Rectal smooth muscle tissue (tissue), 1 donor: ENCODE measurements at regions not wholly inside any gene's neighbourhood (a gene's known extent, or its start where the extent isn't known, plus 50 kb on each side); places are given as distances from the start of the nearest gene placed in this dataset.

Source experiments
- H3K27ac ChIP-seq: one replicate; pipeline ENCODE4 v1.7.0; 2013; ENCODE audit warnings: low read depth, low read length, inconsistent platforms
- H3K27me3 ChIP-seq: one replicate; pipeline ENCODE4 v1.7.0; 2013; ENCODE audit warnings: low read length; ENCODE audit not compliant: control insufficient read depth, insufficient read depth
- H3K36me3 ChIP-seq: one replicate; pipeline ENCODE4 v1.7.0; 2013; ENCODE audit warnings: low read length; ENCODE audit not compliant: control insufficient read depth, insufficient read depth
- H3K4me1 ChIP-seq: one replicate; pipeline ENCODE4 v1.7.0; 2013; ENCODE audit warnings: low read length; ENCODE audit not compliant: control insufficient read depth, insufficient read depth
- H3K4me3 ChIP-seq: one replicate; pipeline ENCODE4 v1.7.0; 2013; ENCODE audit warnings: low read length
- H3K9ac ChIP-seq: one replicate; pipeline ENCODE4 v1.7.0; 2013; ENCODE audit warnings: low read length

DNA sequence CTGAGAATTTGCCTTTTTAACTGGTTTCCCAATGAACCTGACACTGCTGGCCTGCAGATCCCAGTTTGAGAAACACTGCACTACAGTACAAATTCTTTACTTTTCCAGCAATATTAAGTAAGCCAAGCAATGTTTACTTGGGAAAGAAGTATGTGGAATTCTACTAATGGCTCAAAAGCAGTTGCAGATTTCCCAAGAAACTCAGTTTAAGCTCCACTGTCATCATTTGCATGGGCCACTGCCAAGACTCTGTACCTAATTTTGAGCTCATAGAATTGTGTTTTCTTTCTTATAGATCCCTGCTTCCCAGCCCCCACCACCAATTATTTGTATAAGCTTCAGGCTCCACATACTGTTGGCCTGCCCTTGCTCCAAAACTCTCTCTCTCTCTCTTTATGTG is 676.1 kb downstream of the RNF144A start:
- Histone ChIP-seq H3K9ac (no peak overlapping the region), H3K36me3 (no peaks in the 10 kb centered on the region), H3K4me1 (no peaks in the 10 kb centered on the region), H3K27me3 (no peaks in the 10 kb centered on the region), H3K27ac (no peak overlapping the region), H3K4me3 (no peak overlapping the region)

DNA sequence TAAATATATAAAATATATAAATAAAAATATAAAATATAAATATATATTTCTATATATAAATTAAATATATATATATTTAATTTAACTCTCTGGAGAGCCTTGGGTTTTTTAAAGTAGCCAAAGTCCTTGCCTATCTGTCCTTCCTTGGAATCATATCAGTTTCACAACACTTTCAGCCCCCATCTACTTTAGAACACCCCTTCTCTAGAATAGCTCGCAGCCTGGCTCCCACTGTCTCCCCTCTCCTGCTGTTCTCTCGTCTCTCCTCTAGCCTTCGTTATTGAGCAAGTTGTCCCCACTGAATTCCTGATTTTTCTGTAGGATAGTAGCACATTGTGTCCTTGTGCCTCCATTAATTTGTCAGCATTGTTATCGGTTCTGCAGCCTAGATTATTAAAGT is 677.0 kb downstream of the RNF144A start:
- Histone ChIP-seq H3K27me3 (no peaks in the 10 kb centered on the region), H3K4me3 (no peak overlapping the region), H3K27ac (no peak overlapping the region), H3K9ac (no peak overlapping the region), H3K36me3 (no peaks in the 10 kb centered on the region), H3K4me1 (no peaks in the 10 kb centered on the region)

DNA sequence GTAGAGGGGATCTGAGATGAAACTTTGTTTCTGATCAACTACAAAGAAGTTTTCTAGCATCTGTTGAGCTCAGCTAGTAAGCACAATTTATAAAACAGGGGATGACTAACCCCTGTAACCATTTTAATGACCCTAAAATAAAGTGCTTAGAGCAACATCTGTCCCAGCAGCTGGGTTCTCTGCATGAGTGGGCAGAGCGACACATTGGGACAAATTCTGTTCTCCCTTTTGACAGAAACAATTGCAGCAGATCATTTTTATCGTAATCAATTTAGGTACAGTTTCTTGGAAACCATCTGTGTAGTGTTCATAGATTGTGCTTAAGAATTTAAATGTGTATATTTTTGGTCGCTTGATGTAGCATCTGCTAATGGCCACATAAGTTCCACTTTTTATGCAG is 678.0 kb downstream of the RNF144A start:
- Histone ChIP-seq H3K4me1 (no peaks in the 10 kb centered on the region), H3K27me3 (no peaks in the 10 kb centered on the region), H3K9ac (no peak overlapping the region), H3K4me3 (no peak overlapping the region), H3K36me3 (no peaks in the 10 kb centered on the region), H3K27ac (no peak overlapping the region)

DNA sequence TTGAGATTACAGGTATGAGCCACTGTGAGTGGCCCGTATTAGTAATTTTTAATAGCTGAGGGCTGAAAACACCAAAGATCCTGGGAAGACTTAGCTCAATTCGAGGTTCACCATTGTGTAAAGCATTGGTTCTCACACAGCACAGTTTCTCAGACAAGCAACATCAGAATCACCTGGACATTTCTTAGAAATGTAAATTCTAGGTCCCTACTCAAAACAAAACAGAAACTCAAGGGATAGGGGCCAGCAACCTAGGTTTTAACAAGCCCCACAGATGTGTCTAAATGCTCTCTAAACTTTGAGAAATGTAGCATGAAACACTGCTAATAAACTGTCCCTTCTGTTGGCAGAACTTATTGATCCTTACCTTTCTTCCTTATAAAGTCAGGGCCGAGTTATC is 681.2 kb downstream of the RNF144A start:
- no peaks in the 10 kb centered on the region for H3K36me3 ChIP-seq
- no peaks in the 10 kb centered on the region for H3K4me1 ChIP-seq
- no peaks in the 10 kb centered on the region for H3K27me3 ChIP-seq
- no peak overlapping the region for H3K9ac ChIP-seq
- no peak overlapping the region for H3K4me3 ChIP-seq
- H3K27ac ChIP-seq: no peak overlapping the region

DNA sequence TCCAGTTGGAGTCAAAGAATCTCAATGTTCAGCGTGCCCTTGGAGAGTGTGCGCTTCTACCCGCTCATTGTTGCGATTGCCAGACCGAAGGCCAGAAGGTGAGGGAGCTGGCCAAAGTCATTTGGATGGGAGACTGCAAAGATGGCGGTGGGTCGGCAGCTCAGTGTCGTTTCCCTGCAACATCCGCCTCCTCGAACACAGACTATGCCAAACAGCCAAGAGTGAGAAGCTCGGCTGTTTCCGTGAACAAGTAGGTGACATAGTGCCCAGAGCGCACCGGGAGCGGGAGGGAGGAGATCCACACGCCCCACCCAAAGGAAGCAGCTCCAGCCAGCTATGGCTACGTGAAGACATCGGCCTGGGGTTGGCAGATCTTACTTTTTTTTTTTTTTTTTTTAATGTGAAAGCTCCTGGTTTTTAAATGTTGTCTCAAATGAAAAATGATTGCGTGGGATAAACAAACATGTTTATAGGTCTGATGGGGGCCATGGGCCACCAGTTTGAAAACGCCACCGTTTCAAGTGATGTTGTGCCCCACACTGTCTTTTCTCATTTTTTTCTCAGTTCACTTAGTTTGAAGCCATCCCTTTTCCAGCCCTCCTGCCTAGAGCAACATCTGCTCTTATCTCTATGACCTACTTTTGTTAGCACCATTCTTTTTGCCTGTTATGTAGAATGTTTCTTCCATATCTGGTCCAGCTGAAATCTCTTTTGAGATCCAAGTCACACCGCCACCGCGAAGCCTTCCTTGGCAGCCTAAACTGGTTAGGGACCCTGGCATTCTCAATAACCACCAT is 682.4 kb downstream of the RNF144A start:
- no peaks in the 10 kb centered on the region for H3K4me1 ChIP-seq
- H3K9ac ChIP-seq: no peak overlapping the region
- H3K36me3 ChIP-seq: no peaks in the 10 kb centered on the region
- no peaks in the 10 kb centered on the region for H3K27me3 ChIP-seq
- no peak overlapping the region for H3K27ac ChIP-seq
- H3K4me3 ChIP-seq: no peak overlapping the region

DNA sequence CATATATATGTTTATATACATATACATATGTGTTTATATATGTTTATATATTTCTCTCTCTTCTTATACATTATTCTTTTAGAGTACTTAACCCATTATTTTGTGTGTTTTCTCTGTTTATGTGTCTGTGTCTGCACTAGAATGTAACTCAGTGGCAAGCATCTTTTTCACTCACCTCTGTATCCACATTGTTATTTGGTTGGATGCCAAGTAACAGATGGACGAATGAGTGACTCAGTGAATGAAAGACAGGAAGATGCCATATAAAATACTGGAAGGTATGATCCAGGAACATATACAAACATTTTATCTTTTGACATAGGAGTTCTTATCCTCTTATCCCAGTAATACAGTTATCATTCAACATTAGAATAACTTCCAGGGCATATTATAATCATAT is 684.8 kb downstream of the RNF144A start:
- H3K4me3 ChIP-seq: no peak overlapping the region
- no peaks in the 10 kb centered on the region for H3K36me3 ChIP-seq
- no peak overlapping the region for H3K27ac ChIP-seq
- no peaks in the 10 kb centered on the region for H3K4me1 ChIP-seq
- no peak overlapping the region for H3K9ac ChIP-seq
- H3K27me3 ChIP-seq: no peaks in the 10 kb centered on the region

DNA sequence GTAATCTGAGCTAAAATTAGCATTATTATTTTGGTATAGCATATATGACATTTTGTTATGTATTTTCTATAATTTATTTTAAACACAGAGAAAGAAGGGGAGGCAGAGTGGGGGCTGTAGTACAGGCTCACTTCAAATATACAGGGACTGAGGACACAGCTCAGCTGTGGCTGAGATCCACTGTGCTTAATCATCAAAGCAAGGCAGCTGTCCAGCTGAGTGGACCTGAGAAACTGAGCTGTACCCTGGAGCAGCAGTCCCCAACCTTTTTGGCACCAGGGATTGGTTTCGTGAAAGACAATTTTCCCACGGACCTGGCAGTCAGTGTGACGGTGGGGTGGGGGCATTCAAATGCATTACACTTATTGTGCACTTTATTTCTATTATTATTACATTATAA is 687.2 kb downstream of the RNF144A start:
- H3K4me3 ChIP-seq: no peak overlapping the region
- H3K36me3 ChIP-seq: no peaks in the 10 kb centered on the region
- H3K4me1 ChIP-seq: no peaks in the 10 kb centered on the region
- no peak overlapping the region for H3K9ac ChIP-seq
- H3K27me3 ChIP-seq: no peaks in the 10 kb centered on the region
- H3K27ac ChIP-seq: no peak overlapping the region

DNA sequence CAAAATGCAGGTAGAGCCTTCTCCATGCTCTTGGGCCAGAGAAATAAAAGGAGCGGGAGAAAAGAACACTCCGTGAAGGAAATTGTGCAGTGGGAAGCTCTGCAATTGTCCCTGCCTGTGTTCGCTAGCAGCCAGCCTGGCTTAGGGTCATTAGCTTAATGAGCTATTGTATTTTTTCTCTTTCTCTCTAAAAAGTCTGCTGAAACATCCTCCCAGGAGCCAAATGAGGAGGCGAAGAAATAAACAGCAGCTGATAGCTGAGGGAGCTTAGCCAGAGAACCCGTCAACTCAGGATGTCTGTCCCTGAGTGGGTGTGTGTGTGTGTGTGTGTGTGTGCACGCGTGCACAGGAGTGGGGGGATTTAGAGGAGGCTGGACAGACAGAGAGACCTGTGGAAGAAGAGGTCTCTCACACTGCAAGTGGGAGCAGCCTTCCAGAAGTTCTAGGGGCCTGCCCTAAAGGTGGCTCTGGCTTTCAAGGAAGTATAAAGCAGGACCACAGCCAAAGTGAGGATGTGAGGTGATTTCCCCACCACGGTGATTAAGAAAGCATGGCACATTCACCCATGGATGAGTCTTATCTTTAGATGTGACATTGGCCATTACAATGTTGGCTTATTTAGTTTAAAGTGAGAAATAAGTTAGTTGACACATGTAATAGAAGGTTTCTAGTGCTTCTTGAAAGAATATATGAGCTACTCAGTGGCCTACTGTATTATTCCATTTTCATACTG is 690.4 kb downstream of the RNF144A start:
- no peak overlapping the region for H3K9ac ChIP-seq

DNA sequence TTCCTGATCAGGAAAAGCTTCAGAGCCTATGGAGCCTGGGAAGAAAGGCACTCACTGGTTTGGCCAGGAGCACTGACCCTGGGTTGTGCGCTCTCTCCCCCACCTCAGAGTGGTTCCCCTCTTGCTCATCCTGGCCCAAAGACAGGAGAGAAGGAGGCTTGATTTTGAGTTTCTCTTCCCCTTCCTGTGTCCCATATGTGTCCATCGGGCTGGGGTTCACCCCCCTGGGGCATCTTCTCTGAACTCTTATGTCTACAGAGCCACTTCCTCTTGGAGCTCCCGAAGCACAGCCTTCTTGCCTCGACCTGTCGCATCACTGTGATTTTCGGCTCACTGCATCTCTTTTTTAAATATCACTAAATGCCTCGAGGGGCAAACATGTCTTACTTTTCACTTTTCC is 692.3 kb downstream of the RNF144A start:
- H3K4me3 ChIP-seq: no peak overlapping the region
- no peak overlapping the region for H3K27ac ChIP-seq
- no peaks in the 10 kb centered on the region for H3K36me3 ChIP-seq
- no peak overlapping the region for H3K9ac ChIP-seq
- no peaks in the 10 kb centered on the region for H3K4me1 ChIP-seq
- no peaks in the 10 kb centered on the region for H3K27me3 ChIP-seq

More for the DNA sequence above, 690.4 kb downstream of the RNF144A start:
- no peaks in the 10 kb centered on the region for H3K36me3 ChIP-seq
- H3K4me1 ChIP-seq: no peaks in the 10 kb centered on the region
- no peaks in the 10 kb centered on the region for H3K27me3 ChIP-seq
- no peak overlapping the region for H3K4me3 ChIP-seq
- no peak overlapping the region for H3K27ac ChIP-seq

DNA sequence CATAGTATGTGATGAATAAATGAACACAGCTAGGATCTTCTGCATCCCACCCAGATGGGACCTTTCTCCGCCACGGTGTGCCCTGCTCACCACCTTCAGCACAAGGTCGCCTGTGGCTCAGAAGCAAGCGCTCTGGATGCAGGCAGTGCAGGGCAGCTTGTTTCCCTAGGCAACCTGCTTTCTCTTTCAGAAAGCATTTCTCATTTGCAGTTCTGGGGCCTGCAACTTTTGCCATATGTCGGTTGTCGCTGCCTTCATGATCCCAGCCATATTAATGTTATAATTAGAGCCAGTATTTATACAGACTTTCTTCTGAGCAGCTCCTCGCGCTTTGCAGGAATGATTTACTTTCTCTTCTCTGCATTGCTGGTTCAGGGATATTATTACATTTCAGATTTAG is 692.8 kb downstream of the RNF144A start:
- Histone ChIP-seq H3K27ac (no peak overlapping the region), H3K27me3 (no peaks in the 10 kb centered on the region), H3K9ac (no peak overlapping the region), H3K4me3 (no peak overlapping the region), H3K4me1 (no peaks in the 10 kb centered on the region), H3K36me3 (no peaks in the 10 kb centered on the region)

DNA sequence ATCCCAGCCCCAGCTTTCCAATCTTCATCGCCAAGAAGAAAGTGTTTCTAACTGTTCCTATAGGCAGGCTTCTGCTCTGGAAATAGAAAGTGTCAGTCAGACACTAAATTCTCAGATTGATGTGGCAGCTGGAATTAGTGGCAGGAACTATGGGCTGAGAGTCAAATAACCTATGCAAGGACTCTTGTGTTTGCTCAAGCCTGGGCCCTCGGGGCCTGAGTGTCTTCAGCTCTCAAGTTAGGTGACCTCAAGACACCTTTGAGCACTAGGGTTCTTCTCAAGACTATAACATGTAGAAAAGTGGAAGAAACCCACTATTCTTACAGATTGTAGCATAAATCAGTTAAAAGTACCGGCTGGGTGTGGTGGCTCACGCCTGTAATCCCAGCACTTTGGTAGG is 694.5 kb downstream of the RNF144A start:
- H3K4me3 ChIP-seq: no peak overlapping the region
- H3K27ac ChIP-seq: no peak overlapping the region
- H3K27me3 ChIP-seq: no peaks in the 10 kb centered on the region
- H3K36me3 ChIP-seq: no peaks in the 10 kb centered on the region
- H3K4me1 ChIP-seq: no peaks in the 10 kb centered on the region
- no peak overlapping the region for H3K9ac ChIP-seq

DNA sequence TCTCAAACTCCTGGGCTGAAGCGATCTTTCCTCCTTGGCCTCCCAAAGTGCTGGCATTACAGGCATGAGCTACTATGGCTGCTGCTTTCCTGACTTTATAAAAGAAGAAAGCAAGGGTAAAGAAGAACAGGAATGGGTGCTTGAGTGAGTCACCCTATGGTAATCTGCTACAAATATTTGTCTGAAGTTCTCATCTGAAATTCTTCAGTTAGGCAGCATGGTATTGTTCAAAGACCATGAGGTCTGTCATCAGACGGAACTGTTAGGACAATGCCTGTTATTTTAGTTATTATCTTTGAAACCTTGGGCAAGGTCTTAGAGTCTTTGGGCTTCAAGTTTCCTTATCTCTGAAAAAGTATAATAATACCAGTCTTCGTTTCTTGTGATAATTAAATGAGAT is 695.8 kb downstream of the RNF144A start:
- H3K27me3 ChIP-seq: no peaks in the 10 kb centered on the region
- H3K36me3 ChIP-seq: no peaks in the 10 kb centered on the region
- H3K9ac ChIP-seq: no peak overlapping the region
- no peak overlapping the region for H3K4me3 ChIP-seq
- H3K4me1 ChIP-seq: no peaks in the 10 kb centered on the region
- H3K27ac ChIP-seq: no peak overlapping the region

DNA sequence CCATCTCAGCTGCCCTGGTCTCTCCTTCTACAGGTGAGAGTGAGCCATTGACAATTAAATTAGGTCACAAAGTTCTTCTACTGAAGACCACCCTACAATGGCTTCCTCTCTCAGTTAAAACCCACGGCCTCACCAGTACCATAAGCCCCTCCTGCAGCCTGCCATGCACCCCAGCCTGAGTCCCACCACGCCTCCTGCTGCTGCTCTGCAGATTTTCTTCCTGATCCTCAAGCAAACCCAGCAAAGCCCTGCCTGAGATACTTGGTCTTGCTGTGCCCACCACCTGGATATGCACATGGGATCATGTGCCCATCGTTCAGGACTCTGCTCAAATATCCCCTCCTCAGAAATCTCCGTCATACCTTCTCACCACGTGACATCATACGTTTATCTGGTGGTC is 696.6 kb downstream of the RNF144A start:
- H3K4me3 ChIP-seq: no peak overlapping the region
- H3K9ac ChIP-seq: no peak overlapping the region
- H3K27me3 ChIP-seq: no peaks in the 10 kb centered on the region
- H3K27ac ChIP-seq: no peak overlapping the region
- H3K36me3 ChIP-seq: no peaks in the 10 kb centered on the region
- H3K4me1 ChIP-seq: no peaks in the 10 kb centered on the region
